H1 (cell line): ENCODE measurements at regions not wholly inside any gene's neighbourhood (a gene's known extent, or its start where the extent isn't known, plus 50 kb on each side); places are given as distances from the start of the nearest gene placed in this dataset.

ENCODE experiments used
- CTCF ChIA-PET: fragments of 300-600 bp; sonication (Branson Sonifier 250); formaldehyde crosslinking; loops from one replicate; lab custom pipeline; 2021; ENCODE audit not compliant: partially characterized antibody; lab: Charles Lee
- POLR2A ChIA-PET: fragments of 300-600 bp; sonication (Branson Sonifier 250); formaldehyde crosslinking; loops from one replicate; lab custom pipeline; 2021; ENCODE audit warnings: inconsistent platforms; ENCODE audit not compliant: partially characterized antibody; lab: Charles Lee
- DNase-seq, 2 experiments: peaks; one replicate each; pipeline versions ENCODE4 v3.0.0 to v3.0.0-alpha.2; 2010 to 2022; ENCODE audit warnings: low spot score in 2 of 2, low read depth in 1 of 2, mixed read lengths in 1 of 2
- FAIRE-seq: peaks from 2 replicates; lab custom pipeline; 2011; peaks lifted over from hg19 to GRCh38; lab: Jason Lieb, UNC
- H2AFZ ChIP-seq: 2 replicates; pipeline ENCODE4 v1.8.1; 2012; ENCODE audit warnings: low read length, inconsistent platforms
- H2AK5ac ChIP-seq: 2 replicates; pipeline ENCODE4 v1.6.1; 2013; ENCODE audit warnings: low read depth, low read length
- H2BK120ac ChIP-seq: replicated peaks from 2 replicates; pipeline ENCODE3; 2013; ENCODE audit warnings: low read depth, low read length, inconsistent platforms
- H2BK12ac ChIP-seq: 2 replicates; pipeline ENCODE4 v1.6.1; 2013; ENCODE audit warnings: low read depth, low read length
- H2BK15ac ChIP-seq: 2 replicates; pipeline ENCODE4 v1.6.1; 2013; ENCODE audit warnings: low read length
- H2BK20ac ChIP-seq: 2 replicates; pipeline ENCODE4 v1.6.1; 2013; ENCODE audit warnings: low read length
- H2BK5ac ChIP-seq: 2 replicates; pipeline ENCODE4 v1.6.1; 2013; ENCODE audit warnings: low read depth, low read length
- H3K14ac ChIP-seq: 2 replicates; pipeline ENCODE4 v1.6.1; 2013; ENCODE audit warnings: inconsistent platforms; ENCODE audit not compliant: insufficient read length
- H3K18ac ChIP-seq: 2 replicates; pipeline ENCODE4 v1.6.1; 2013; ENCODE audit warnings: low read length; ENCODE audit errors: extremely low read depth
- H3K23ac ChIP-seq: 2 replicates; pipeline ENCODE4 v1.6.1; 2013; ENCODE audit warnings: inconsistent platforms; ENCODE audit not compliant: insufficient read length
- H3K23me2 ChIP-seq: 2 replicates; pipeline ENCODE4 v1.6.1; 2013; ENCODE audit warnings: low read depth, low read length
- H3K27ac ChIP-seq: 2 replicates; pipeline ENCODE4 v1.6.1; 2011; ENCODE audit warnings: low read depth, low read length, inconsistent platforms
- H3K27me3 ChIP-seq, 4 experiments: replicated peaks in 1 of 4; 1 replicate in 1 of 4; 2 replicates in 3 of 4; pipeline versions ENCODE4 v1.6.1 to v1.8.1; 2011 to 2013; ENCODE audit warnings: low read length in 3 of 4, mild to moderate bottlenecking in 3 of 4, inconsistent platforms in 2 of 4, mixed read lengths in 2 of 4, moderate library complexity in 1 of 4; ENCODE audit not compliant: control insufficient read depth in 3 of 4, insufficient read depth in 3 of 4; ENCODE audit errors: extremely low read depth in 1 of 4
- H3K36me3 ChIP-seq, 4 experiments: 2 replicates each; pipeline versions ENCODE4 v1.6.1 to v1.8.1; 2011 to 2013; ENCODE audit warnings: mild to moderate bottlenecking in 4 of 4, low read length in 3 of 4, moderate library complexity in 2 of 4, control low read depth in 1 of 4, inconsistent platforms in 1 of 4; ENCODE audit not compliant: insufficient read depth in 4 of 4, control insufficient read depth in 2 of 4
- H3K4ac ChIP-seq: replicated peaks from 2 replicates; pipeline ENCODE3; 2013; ENCODE audit warnings: low read length, low read depth, mixed read lengths, inconsistent platforms; ENCODE audit not compliant: insufficient read length
- H3K4me1 ChIP-seq, 4 experiments: replicated peaks in 1 of 4; 1 replicate in 1 of 4; 2 replicates in 3 of 4; pipeline versions ENCODE4 v1.6.1 to v1.8.1; 2011 to 2013; ENCODE audit warnings: low read length in 3 of 4, inconsistent platforms in 2 of 4, mixed read lengths in 1 of 4; ENCODE audit not compliant: insufficient read depth in 4 of 4, control insufficient read depth in 3 of 4
- H3K4me2 ChIP-seq, 2 experiments: 2 replicates each; pipeline versions ENCODE4 v1.6.1 to v1.8.1; 2011 to 2013; ENCODE audit warnings: low read depth in 2 of 2, low read length in 2 of 2, control low read depth in 1 of 2, inconsistent platforms in 1 of 2, mild to moderate bottlenecking in 1 of 2; ENCODE audit not compliant: insufficient read depth in 1 of 2
- H3K4me3 ChIP-seq, 4 experiments: fragments of 200-600, 300-600 bp in 1 of 4; sonication (generic), shearing (Covaris generic), sonication (Bioruptor Twin) in 1 of 4; 2 replicates each; pipeline versions ENCODE4 v1.5.1 to v1.8.1; 2011 to 2016; ENCODE audit warnings: low read length in 4 of 4, low read depth in 3 of 4, control low read depth in 2 of 4, inconsistent platforms in 2 of 4, mild to moderate bottlenecking in 2 of 4, mixed read lengths in 1 of 4, moderate library complexity in 1 of 4; ENCODE audit not compliant: insufficient read depth in 2 of 4; ENCODE audit errors: extremely low read depth in 1 of 4
- H3K56ac ChIP-seq: replicated peaks from 2 replicates; pipeline ENCODE3; 2013; ENCODE audit warnings: low read depth, mild to moderate bottlenecking, mixed read lengths, low read length, inconsistent platforms; ENCODE audit not compliant: insufficient read length
- H3K79me1 ChIP-seq: 2 replicates; pipeline ENCODE4 v1.6.1; 2013; ENCODE audit warnings: low read depth, low read length, control low read depth
- H3K79me2 ChIP-seq, 2 experiments: 2 replicates each; pipeline versions ENCODE4 v1.6.1 to v1.8.1; 2012 to 2013; ENCODE audit warnings: low read length in 2 of 2, mild to moderate bottlenecking in 2 of 2, inconsistent platforms in 1 of 2; ENCODE audit not compliant: insufficient read depth in 2 of 2, control insufficient read depth in 1 of 2
- H3K9ac ChIP-seq, 4 experiments: replicated peaks in 1 of 4; 1 replicate in 1 of 4; 2 replicates in 3 of 4; pipeline versions ENCODE4 v1.6.1 to v1.8.1; 2011 to 2013; ENCODE audit warnings: low read depth in 3 of 4, low read length in 3 of 4, control low read depth in 2 of 4, mild to moderate bottlenecking in 2 of 4, moderate library complexity in 2 of 4, inconsistent platforms in 1 of 4; ENCODE audit errors: extremely low read depth in 1 of 4
- H3K9me3 ChIP-seq, 2 experiments: 2 replicates each; pipeline versions ENCODE4 v1.6.1 to v1.8.1; 2012 to 2013; ENCODE audit warnings: mild to moderate bottlenecking in 2 of 2, moderate library complexity in 2 of 2, control low read depth in 1 of 2, inconsistent platforms in 1 of 2, low read depth in 1 of 2, low read length in 1 of 2, mixed read lengths in 1 of 2; ENCODE audit not compliant: insufficient read depth in 2 of 2
- H4K20me1 ChIP-seq, 2 experiments: replicated peaks in 1 of 2; 2 replicates each; pipeline versions ENCODE3 to v1.8.1; 2011 to 2013; ENCODE audit warnings: inconsistent platforms in 2 of 2, low read length in 2 of 2, mild to moderate bottlenecking in 1 of 2; ENCODE audit not compliant: insufficient read depth in 2 of 2, control insufficient read depth in 1 of 2
- H4K5ac ChIP-seq: 2 replicates; pipeline ENCODE4 v1.6.1; 2013; ENCODE audit warnings: low read length, low read depth, mixed read lengths, inconsistent platforms; ENCODE audit not compliant: insufficient read length
- H4K8ac ChIP-seq: 2 replicates; pipeline ENCODE4 v1.8.0; 2013; ENCODE audit warnings: mild to moderate bottlenecking, moderate library complexity, low read length, inconsistent platforms; ENCODE audit not compliant: insufficient read depth; ENCODE audit errors: extremely low read depth
- H4K91ac ChIP-seq: replicated peaks from 2 replicates; pipeline ENCODE3; 2013; ENCODE audit warnings: low read length, mixed read lengths, inconsistent platforms; ENCODE audit not compliant: insufficient read length
- ATF2 ChIP-seq: IDR thresholded peaks from 2 replicates; pipeline ENCODE4 v1.6.1; 2012; ENCODE audit warnings: low read length, inconsistent platforms
- BACH1 ChIP-seq: IDR thresholded peaks from 2 replicates; pipeline ENCODE4 v1.6.1; 2012; ENCODE audit warnings: low read length, improper control_type of control experiment
- EZH2 ChIP-seq: fragments of 200-600 bp; sonication (generic); IDR thresholded peaks from 2 replicates; pipeline ENCODE4 v1.7.1; 2012; ENCODE audit warnings: low read depth, mild to moderate bottlenecking, moderate library complexity, low read length, inconsistent platforms; ENCODE audit not compliant: severe bottlenecking
- GABPA ChIP-seq: IDR thresholded peaks from 2 replicates; pipeline ENCODE4 v1.6.1; 2011; ENCODE audit warnings: mild to moderate bottlenecking, low read length, moderate library complexity, borderline replicate concordance; ENCODE audit not compliant: insufficient read depth
- GTF2F1 ChIP-seq: IDR thresholded peaks from 2 replicates; pipeline ENCODE4 v1.6.1; 2012; ENCODE audit warnings: low read depth, low read length, improper control_type of control experiment, borderline replicate concordance
- JUN ChIP-seq: IDR thresholded peaks from 2 replicates; pipeline ENCODE4 v1.6.1; 2011; ENCODE audit warnings: low read depth, mild to moderate bottlenecking, improper control_type of control experiment, low read length
- KDM5A ChIP-seq: fragments of 200-600 bp; IDR thresholded peaks from 2 replicates; pipeline ENCODE4 v1.7.1; 2012; ENCODE audit warnings: mild to moderate bottlenecking, low read length, inconsistent platforms, mixed read lengths
- NRF1 ChIP-seq: IDR thresholded peaks from 2 replicates; pipeline ENCODE4 v1.6.1; 2011; ENCODE audit warnings: mild to moderate bottlenecking, low read depth, low read length, improper control_type of control experiment
- RAD21 ChIP-seq, 2 experiments: IDR thresholded peaks in 1 of 2; conservative IDR thresholded peaks in 1 of 2; 2 replicates each; pipeline ENCODE4 v1.6.1; 2011; ENCODE audit warnings: low read depth in 2 of 2, low read length in 2 of 2, improper control_type of control experiment in 1 of 2, inconsistent platforms in 1 of 2, mild to moderate bottlenecking in 1 of 2, moderate library complexity in 1 of 2
- SIN3A ChIP-seq, 2 experiments: IDR thresholded peaks in 1 of 2; conservative IDR thresholded peaks in 1 of 2; 2 replicates each; pipeline ENCODE4 v1.6.1; 2011 to 2012; ENCODE audit warnings: low read length in 2 of 2, improper control_type of control experiment in 1 of 2, low read depth in 1 of 2, mild to moderate bottlenecking in 1 of 2
- SIRT6 ChIP-seq: IDR thresholded peaks from one replicate; pipeline ENCODE4 v1.7.1; 2012; ENCODE audit warnings: low read length, inconsistent platforms
- SIX5 ChIP-seq: IDR thresholded peaks from 2 replicates; pipeline ENCODE4 v1.6.1; 2011; ENCODE audit warnings: mild to moderate bottlenecking, low read depth, low read length
- SRF ChIP-seq: IDR thresholded peaks from 2 replicates; pipeline ENCODE4 v1.6.1; 2011; ENCODE audit warnings: mild to moderate bottlenecking, low read depth, low read length, moderate library complexity
- WGBS, 2 experiments: shearing (Covaris generic) in 1 of 2; methylation state at CpG; one replicate each; pipeline versions ENCODE4 v1.1.6 to v1.1.7; 2013 to 2015; ENCODE audit warnings: low lambda C conversion rate in 2 of 2, mixed read lengths in 2 of 2, inconsistent platforms in 1 of 2, low coverage in 1 of 2, missing lambda C conversion rate in 1 of 2; ENCODE audit not compliant: insufficient replicate concordance in 2 of 2, insufficient coverage in 1 of 2, insufficient read length in 1 of 2; ENCODE audit errors: extremely low coverage in 1 of 2, missing lambda C conversion rate in 1 of 2; 5-methylcytosine and 5-hydroxymethylcytosine counted together

- H3K56ac ChIP-seq: no peak overlapping the region
- TF ChIP-seq GABPA: no peak
- no peak for TF ChIP-seq EZH2
- no peak for TF ChIP-seq NRF1
- no peak for TF ChIP-seq GTF2F1
- TF ChIP-seq KDM5A: no peak
- TF ChIP-seq SIRT6: no peak
- no peak for TF ChIP-seq BACH1
- TF ChIP-seq ATF2: no peak
- no peak for TF ChIP-seq SIN3A (conservative IDR thresholded peaks at IDR 0.05 in 1 of 2, IDR thresholded peaks at IDR 0.05 in 1 of 2; ENCODE audit: low read depth in 1 of 2, low read length in 2 of 2)
- no peak for TF ChIP-seq JUN
- no peak for TF ChIP-seq SIX5
- TF ChIP-seq RAD21 (IDR thresholded peaks at IDR 0.05 in 1 of 2, conservative IDR thresholded peaks at IDR 0.05 in 1 of 2; ENCODE audit: low read depth in 2 of 2, low read length in 2 of 2): no peak
- TF ChIP-seq SRF: no peak
Measured at GRCh38 chr2:76472946-76473345, 762.2 kb upstream of the GCFC2 start.

More at GRCh38 chr2:76472946-76473345, 762.2 kb upstream of the GCFC2 start:
- Histone ChIP-seq H2AFZ (no peak overlapping the region; the same call in 1 of the 2 replicates), H2BK12ac (no peak overlapping the region), H3K9ac (no peak overlapping the region), H3K4ac (no peak overlapping the region), H4K5ac (no peak overlapping the region), H3K79me2 (no peaks in the 10 kb centered on the region), H4K8ac (no peak overlapping the region), H2BK20ac (no peak overlapping the region), H3K36me3 (no peaks in the 10 kb centered on the region), H2AK5ac (no peak overlapping the region), H2BK5ac (no peak overlapping the region), H3K14ac (no peak overlapping the region), H4K91ac (no peak overlapping the region), H3K23ac (no peak overlapping the region), H3K27me3 (no peaks in the 10 kb centered on the region), H3K18ac (no peak overlapping the region), H3K9me3 (peaks cover 0 to 5% of the 10 kb centered on the region in 2 experiments; a peak in 2 of 4 replicates), H3K4me2 (no peak overlapping the region), H3K27ac (no peak overlapping the region), H3K23me2 (no peaks in the 10 kb centered on the region), H2BK15ac (no peak overlapping the region), H2BK120ac (no peak overlapping the region), H3K79me1 (no peaks in the 10 kb centered on the region), H3K4me1 (no peaks in the 10 kb centered on the region), H3K4me3 (no peak overlapping the region), H4K20me1 (no peaks in the 10 kb centered on the region)
- DNase-seq (no peak), FAIRE-seq (no peak)
- ChIA-PET CTCF (interaction anchor here (1.0 kb wide), 1 partner anchor 127 kb away, joined by 3 read pairs; no protein-coding TSS in a partner anchor), POLR2A (no interaction called here)
- WGBS, 2 experiments: 93% methylated on average over 4 of the region's 4 CpGs; no CpG with 5 or more reads in 1 of the 2 experiments
